Suprapubic skin (tissue), 4 donors: ENCODE measurements at regions not wholly inside any gene's neighbourhood (a gene's known extent, or its start where the extent isn't known, plus 50 kb on each side); places are given as distances from the start of the nearest gene placed in this dataset.

Source experiments
- DNase-seq, 2 donors: peaks; one replicate each; pipeline ENCODE4 v3.0.0-alpha.2; 2019; ENCODE audit warnings: low spot score in 2 of 2
- H3K27ac ChIP-seq: fragments of 200-600 bp; sonication (generic); one replicate; pipeline ENCODE4 v1.5.1; 2019
- H3K27me3 ChIP-seq: fragments of 200-600 bp; sonication (generic); one replicate; pipeline ENCODE4 v1.5.1; 2019
- H3K36me3 ChIP-seq: fragments of 200-600 bp; sonication (generic); one replicate; pipeline ENCODE4 v1.5.1; 2019
- H3K4me1 ChIP-seq: fragments of 200-600 bp; sonication (generic); one replicate; pipeline ENCODE4 v1.5.1; 2019
- H3K4me3 ChIP-seq: fragments of 200-600 bp; sonication (generic); one replicate; pipeline ENCODE4 v1.5.1; 2019; ENCODE audit warnings: mild to moderate bottlenecking
- H3K9me3 ChIP-seq: fragments of 200-600 bp; sonication (generic); one replicate; pipeline ENCODE4 v1.5.1; 2019
- EP300 ChIP-seq: sonication (generic); formaldehyde crosslinking; IDR thresholded peaks from one replicate; pipeline ENCODE4 v1.6.1; 2017; ENCODE audit warnings: antibody characterized with exemption
- POLR2A ChIP-seq, 2 donors: fragments of 450-650 bp; IDR thresholded peaks; one replicate each; pipeline ENCODE4 v1.6.1; 2017; ENCODE audit warnings: antibody characterized with exemption in 2 of 2, mild to moderate bottlenecking in 2 of 2, moderate library complexity in 2 of 2
- POLR2AphosphoS5 ChIP-seq, 3 donors: sonication (generic); formaldehyde crosslinking; IDR thresholded peaks; one replicate each; pipeline ENCODE4 v1.6.1; 2017; ENCODE audit warnings: antibody characterized with exemption in 3 of 3
- whole genome bisulfite sequencing: methylation state at CpG from one replicate; pipeline ENCODE4 v1.1.5; 2018; 5-methylcytosine and 5-hydroxymethylcytosine counted together
- TF ChIP-seq, protein P1 (sequence below), 2 donors: fragments of 200-600 bp in 1 of 2; fragments of 450-650 bp in 1 of 2; sonication (generic) in 1 of 2; IDR thresholded peaks; one replicate each; pipeline ENCODE4 v1.5.1; 2016 to 2019; ENCODE audit warnings: antibody characterized with exemption in 2 of 2, mild to moderate bottlenecking in 1 of 2, moderate library complexity in 1 of 2

- H3K36me3 ChIP-seq, result no peaks in the 10 kb centered on the region
- 78% methylated on average over 9 of the region's 9 CpGs for WGBS
- DNase-seq, result no peak
Observed at GRCh38 chr6:133817460-133818047, 71.4 kb upstream of the TCF21 start.

DNA sequence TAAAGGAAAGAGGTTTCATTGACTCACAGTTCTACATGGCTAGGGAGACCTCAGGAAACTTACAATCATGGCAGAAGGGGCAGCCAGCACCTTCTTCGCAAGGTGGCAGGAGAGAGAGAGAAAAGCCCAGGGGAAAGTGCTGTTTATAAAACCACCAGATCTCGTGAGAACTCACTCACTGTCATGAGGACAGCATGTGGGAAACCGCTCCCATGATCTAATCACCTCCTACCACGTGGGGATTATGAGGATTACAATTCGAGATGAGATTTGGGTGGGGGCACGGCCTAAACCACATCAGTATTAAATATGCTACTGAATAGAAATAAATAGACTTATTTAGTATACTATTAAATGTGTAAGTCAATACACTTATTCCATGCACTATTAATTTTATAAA is 70.6 kb upstream of the TCF21 start:
- Histone ChIP-seq H3K27ac (no peak overlapping the region), H3K9me3 (no peaks in the 10 kb centered on the region), H3K4me1 (no peaks in the 10 kb centered on the region), H3K36me3 (no peaks in the 10 kb centered on the region), H3K4me3 (no peak overlapping the region), H3K27me3 (no peaks in the 10 kb centered on the region)
- DNase-seq, result no peak
- 78% methylated on average over 6 of the region's 6 CpGs for WGBS
- TF ChIP-seq, protein P1, sequence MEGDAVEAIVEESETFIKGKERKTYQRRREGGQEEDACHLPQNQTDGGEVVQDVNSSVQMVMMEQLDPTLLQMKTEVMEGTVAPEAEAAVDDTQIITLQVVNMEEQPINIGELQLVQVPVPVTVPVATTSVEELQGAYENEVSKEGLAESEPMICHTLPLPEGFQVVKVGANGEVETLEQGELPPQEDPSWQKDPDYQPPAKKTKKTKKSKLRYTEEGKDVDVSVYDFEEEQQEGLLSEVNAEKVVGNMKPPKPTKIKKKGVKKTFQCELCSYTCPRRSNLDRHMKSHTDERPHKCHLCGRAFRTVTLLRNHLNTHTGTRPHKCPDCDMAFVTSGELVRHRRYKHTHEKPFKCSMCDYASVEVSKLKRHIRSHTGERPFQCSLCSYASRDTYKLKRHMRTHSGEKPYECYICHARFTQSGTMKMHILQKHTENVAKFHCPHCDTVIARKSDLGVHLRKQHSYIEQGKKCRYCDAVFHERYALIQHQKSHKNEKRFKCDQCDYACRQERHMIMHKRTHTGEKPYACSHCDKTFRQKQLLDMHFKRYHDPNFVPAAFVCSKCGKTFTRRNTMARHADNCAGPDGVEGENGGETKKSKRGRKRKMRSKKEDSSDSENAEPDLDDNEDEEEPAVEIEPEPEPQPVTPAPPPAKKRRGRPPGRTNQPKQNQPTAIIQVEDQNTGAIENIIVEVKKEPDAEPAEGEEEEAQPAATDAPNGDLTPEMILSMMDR (IDR thresholded peaks at IDR 0.05), result no peak
- TF ChIP-seq EP300, result no peak
- TF ChIP-seq POLR2AphosphoS5 (IDR thresholded peaks at IDR 0.05), result no peak
- TF ChIP-seq POLR2A (IDR thresholded peaks at IDR 0.05), result no peak

More at GRCh38 chr6:133817460-133818047, 71.4 kb upstream of the TCF21 start:
- no peak for TF ChIP-seq POLR2A (IDR thresholded peaks at IDR 0.05)
- no peak for TF ChIP-seq EP300
- TF ChIP-seq POLR2AphosphoS5 (IDR thresholded peaks at IDR 0.05), result no peak
- TF ChIP-seq, protein P1 (IDR thresholded peaks at IDR 0.05), result peak in 1 of 2 donors; percentile 45
- Histone ChIP-seq H3K27ac (no peak overlapping the region), H3K9me3 (no peaks in the 10 kb centered on the region), H3K4me3 (no peak overlapping the region), H3K4me1 (no peaks in the 10 kb centered on the region), H3K27me3 (no peaks in the 10 kb centered on the region)

DNA sequence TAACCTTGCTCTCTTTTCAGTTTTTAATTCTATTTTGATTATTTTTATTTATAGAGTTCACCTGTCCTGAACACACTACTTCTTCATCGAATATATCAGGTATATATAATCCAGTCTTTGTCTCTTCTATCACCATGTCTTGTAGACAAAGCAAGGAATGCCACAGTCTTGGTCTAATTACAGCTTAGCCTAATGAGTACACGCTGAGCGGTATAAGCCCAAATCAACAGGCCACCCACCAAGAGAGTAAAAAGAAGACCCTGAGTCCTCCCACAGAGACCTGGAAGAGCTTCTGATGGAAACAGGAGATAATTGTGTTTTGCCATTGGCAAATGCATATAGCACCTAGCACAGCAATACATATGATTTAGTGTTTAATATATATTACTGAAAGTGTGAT is 68.7 kb upstream of the TCF21 start:
- no peak overlapping the region for H3K27ac ChIP-seq
- H3K27me3 ChIP-seq, result no peaks in the 10 kb centered on the region
- H3K4me3 ChIP-seq, result no peak overlapping the region
- no peak for TF ChIP-seq POLR2AphosphoS5 (IDR thresholded peaks at IDR 0.05)
- TF ChIP-seq EP300, result no peak
- TF ChIP-seq, protein P1 (IDR thresholded peaks at IDR 0.05), result no peak
- TF ChIP-seq POLR2A (IDR thresholded peaks at IDR 0.05), result no peak
- no peaks in the 10 kb centered on the region for H3K36me3 ChIP-seq
- H3K4me1 ChIP-seq, result no peaks in the 10 kb centered on the region
- H3K9me3 ChIP-seq, result no peaks in the 10 kb centered on the region
- WGBS, result 79% methylated on average over 3 of the region's 3 CpGs
- no peak for DNase-seq

GRCh38 chr6:133827766-133828165 is 61.1 kb upstream of the TCF21 start:
- Histone ChIP-seq H3K27me3 (peaks cover 7% of the 10 kb centered on the region), H3K4me3 (no peak overlapping the region), H3K27ac (no peak overlapping the region), H3K4me1 (no peaks in the 10 kb centered on the region), H3K9me3 (no peaks in the 10 kb centered on the region), H3K36me3 (no peaks in the 10 kb centered on the region)
- TF ChIP-seq, protein P1 (IDR thresholded peaks at IDR 0.05), result no peak
- TF ChIP-seq POLR2AphosphoS5 (IDR thresholded peaks at IDR 0.05) (no peak), EP300 (no peak), POLR2A (IDR thresholded peaks at IDR 0.05) (no peak)
- DNase-seq, result no peak

- Histone ChIP-seq H3K27me3 (peaks cover 9% of the 10 kb centered on the region), H3K4me3 (no peak overlapping the region), H3K36me3 (no peaks in the 10 kb centered on the region), H3K4me1 (peaks cover 5% of the 10 kb centered on the region), H3K9me3 (no peaks in the 10 kb centered on the region), H3K27ac (no peak overlapping the region)
- WGBS, result 65% methylated on average over 3 of the region's 3 CpGs
- DNase-seq, result no peak
- TF ChIP-seq EP300 (no peak), POLR2A (IDR thresholded peaks at IDR 0.05) (no peak), POLR2AphosphoS5 (IDR thresholded peaks at IDR 0.05) (no peak)
- TF ChIP-seq, protein P1 (IDR thresholded peaks at IDR 0.05), result no peak
Observed at GRCh38 chr6:133833949-133834359, 55.0 kb upstream of the TCF21 start.
